NCI-H128 (cell line): ENCODE measurements at regions not wholly inside any gene's neighbourhood (a gene's known extent, or its start where the extent isn't known, plus 50 kb on each side); places are given as distances from the start of the nearest gene placed in this dataset.

Experiments used
- DNase-seq: peaks from one replicate; lab custom pipeline; 2025; ENCODE audit not compliant: unreplicated experiment; lab: John Stamatoyannopoulos, UW

- no peak for DNase-seq
Observed at GRCh38 chr14:98056946-98057345, 1215.1 kb downstream of the BCL11B start.

- DNase-seq = no peak
Observed at GRCh38 chr14:98059106-98059505, 1212.9 kb downstream of the BCL11B start.

GRCh38 chr14:98062083-98062482, 1209.9 kb downstream of the BCL11B start:
- no peak for DNase-seq

- no peak for DNase-seq
Observed at GRCh38 chr14:98069712-98070171, 1202.3 kb downstream of the BCL11B start.

- no peak for DNase-seq
Observed at GRCh38 chr14:98070536-98070935, 1201.5 kb downstream of the BCL11B start.

GRCh38 chr14:98074111-98074510, 1197.9 kb downstream of the BCL11B start:
- DNase-seq = no peak

- DNase-seq = no peak
Observed at GRCh38 chr14:98077176-98077575, 1194.8 kb downstream of the BCL11B start.

GRCh38 chr14:98082833-98083232, 1189.2 kb downstream of the BCL11B start:
- DNase-seq = no peak

GRCh38 chr14:98085751-98086150, 1186.2 kb downstream of the BCL11B start:
- DNase-seq = no peak

- DNase-seq = no peak
Observed at GRCh38 chr14:98093111-98093510, 1178.9 kb downstream of the BCL11B start.

GRCh38 chr14:98099527-98099926, 1172.5 kb downstream of the BCL11B start:
- DNase-seq = no peak

- no peak for DNase-seq
Observed at GRCh38 chr14:98101323-98101722, 1170.7 kb downstream of the BCL11B start.

- no peak for DNase-seq
Observed at GRCh38 chr14:98103705-98104104, 1168.3 kb downstream of the BCL11B start.

GRCh38 chr14:98109326-98109725, 1162.7 kb downstream of the BCL11B start:
- DNase-seq = no peak

- no peak for DNase-seq
Observed at GRCh38 chr14:98112194-98112780, 1159.7 kb downstream of the BCL11B start.

- no peak for DNase-seq
Observed at GRCh38 chr14:98114122-98114895, 1157.7 kb downstream of the BCL11B start.

GRCh38 chr14:98114946-98115345, 1157.1 kb downstream of the BCL11B start:
- DNase-seq = no peak

- no peak for DNase-seq
Observed at GRCh38 chr14:98118749-98119148, 1153.2 kb downstream of the BCL11B start.

GRCh38 chr14:98119739-98120138, 1152.3 kb downstream of the BCL11B start:
- no peak for DNase-seq

- DNase-seq = no peak
Observed at GRCh38 chr14:98120831-98121464, 1151.0 kb downstream of the BCL11B start.

- no peak for DNase-seq
Observed at GRCh38 chr14:98122527-98122926, 1149.5 kb downstream of the BCL11B start.

- DNase-seq = no peak
Observed at GRCh38 chr14:98130691-98131090, 1141.3 kb downstream of the BCL11B start.
